ENCODE measurements at regions not wholly inside any gene's neighbourhood (a gene's known extent, or its start where the extent isn't known, plus 50 kb on each side); places are given as distances from the start of the nearest gene placed in this dataset.
"Not testable (repeated sequence)": the region's sequence is repeated elsewhere in the genome, so short reads cannot be mapped to it uniquely, and the experiment has no call there.

DNA sequence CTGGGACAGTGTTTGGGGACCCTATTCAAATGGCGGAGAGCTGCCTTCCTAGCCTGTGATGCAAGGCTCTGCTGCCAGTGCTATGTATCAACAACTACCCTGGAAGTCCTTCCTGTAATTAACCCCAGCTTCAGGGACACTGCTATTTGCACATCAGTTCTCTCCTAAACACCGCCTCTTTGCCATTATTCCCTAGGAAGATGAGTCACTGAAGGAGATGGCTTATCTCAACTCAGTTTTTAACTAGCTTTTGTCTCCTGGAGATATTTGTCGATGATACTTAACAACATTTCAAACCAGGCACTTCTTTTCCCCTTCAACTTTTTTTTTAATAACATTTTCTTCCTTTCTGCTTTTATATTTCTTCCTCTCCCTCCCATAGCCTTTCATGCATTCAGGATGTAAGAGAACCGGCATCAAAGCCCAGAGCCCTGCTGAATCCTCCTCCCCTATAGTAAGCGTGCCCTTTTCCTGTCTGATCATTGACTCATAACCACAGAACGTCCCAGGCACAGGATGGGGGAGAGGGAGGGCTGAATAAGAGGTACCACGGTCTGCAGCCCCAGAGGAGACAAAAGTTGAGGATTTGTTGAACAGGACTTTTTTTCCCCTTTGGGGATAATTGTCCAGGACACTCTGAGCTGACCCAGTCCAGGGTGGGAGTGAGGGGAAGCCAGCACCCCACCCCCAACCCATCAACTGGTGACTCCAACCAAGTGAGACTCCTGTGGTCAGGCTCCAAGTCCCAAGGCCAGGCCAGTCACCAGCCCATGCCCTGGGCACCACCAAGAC, 387.8 kb upstream of the SALL1 start:
- no peak overlapping the region for H3K9ac ChIP-seq (ENCODE audit: low read length)
- no peaks in the 10 kb centered on the region for H3K36me3 ChIP-seq (ENCODE audit: control insufficient read depth, insufficient read depth, low read length)
- no peaks in the 10 kb centered on the region for H3K9me3 ChIP-seq (ENCODE audit: control insufficient read depth, low read length)
- no peaks in the 10 kb centered on the region for H3K27me3 ChIP-seq (ENCODE audit: control insufficient read depth, insufficient read depth, low read length)
- no peaks in the 10 kb centered on the region for H3K4me1 ChIP-seq (ENCODE audit: control insufficient read depth, insufficient read depth, low read length)
- H3K4me3 ChIP-seq (ENCODE audit: low read length), result no peak overlapping the region

DNA sequence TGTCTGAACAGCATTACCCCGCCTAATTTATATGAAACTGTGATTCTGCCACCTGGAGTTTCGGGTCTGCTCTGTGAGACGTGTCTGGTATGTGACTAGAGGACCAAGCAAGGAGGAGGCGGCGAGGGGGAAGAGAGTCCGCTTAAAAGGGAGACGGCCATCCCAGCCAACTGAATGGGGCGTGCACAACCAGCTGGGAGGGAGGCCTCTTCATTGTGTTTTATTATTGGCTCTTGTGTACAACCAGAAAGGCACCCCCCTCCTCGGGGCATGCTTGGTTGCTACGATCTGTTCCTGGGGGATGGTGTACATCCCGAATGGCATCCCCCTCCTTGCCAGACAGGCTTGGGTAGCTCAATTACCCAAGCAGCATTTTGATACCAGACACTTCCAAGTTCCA, 384.5 kb upstream of the SALL1 start:
- H3K27me3 ChIP-seq (ENCODE audit: control insufficient read depth, insufficient read depth, low read length), result no peaks in the 10 kb centered on the region
- no peak overlapping the region for H3K9ac ChIP-seq (ENCODE audit: low read length)
- no peaks in the 10 kb centered on the region for H3K9me3 ChIP-seq (ENCODE audit: control insufficient read depth, low read length)
- H3K4me1 ChIP-seq (ENCODE audit: control insufficient read depth, insufficient read depth, low read length), result no peaks in the 10 kb centered on the region
- H3K36me3 ChIP-seq (ENCODE audit: control insufficient read depth, insufficient read depth, low read length), result no peaks in the 10 kb centered on the region
- H3K4me3 ChIP-seq (ENCODE audit: low read length), result no peak overlapping the region

- no peak overlapping the region for H3K9ac ChIP-seq (ENCODE audit: low read length)
- H3K4me1 ChIP-seq (ENCODE audit: control insufficient read depth, insufficient read depth, low read length), result no peaks in the 10 kb centered on the region
- H3K9me3 ChIP-seq (ENCODE audit: control insufficient read depth, low read length), result no peaks in the 10 kb centered on the region
- H3K4me3 ChIP-seq (ENCODE audit: low read length), result no peak overlapping the region
- H3K27me3 ChIP-seq (ENCODE audit: control insufficient read depth, insufficient read depth, low read length), result no peaks in the 10 kb centered on the region
- no peaks in the 10 kb centered on the region for H3K36me3 ChIP-seq (ENCODE audit: control insufficient read depth, insufficient read depth, low read length)
Observed at GRCh38 chr16:51532551-51532950, 381.5 kb upstream of the SALL1 start.

DNA sequence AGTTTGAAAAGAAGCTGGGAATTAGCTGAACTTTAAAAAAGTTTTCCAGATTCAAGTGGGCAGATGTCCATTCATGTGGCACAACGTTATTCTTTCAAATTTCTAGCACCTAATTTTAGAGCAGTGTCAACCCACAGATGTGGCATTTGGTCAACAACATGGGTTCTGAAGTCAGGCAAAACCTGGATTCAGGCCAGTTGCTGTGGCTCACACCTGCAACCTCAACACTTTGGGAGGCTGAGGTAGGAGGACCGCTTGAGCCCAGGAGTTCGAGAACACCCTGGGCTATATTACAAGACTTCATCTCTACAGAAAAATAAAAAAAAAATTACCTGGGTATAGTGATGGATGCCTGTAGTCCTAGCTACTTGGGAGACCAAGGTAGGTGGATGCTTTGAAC, 380.2 kb upstream of the SALL1 start:
- Histone ChIP-seq H3K4me1 (ENCODE audit: control insufficient read depth, insufficient read depth, low read length) (no peaks in the 10 kb centered on the region), H3K9ac (ENCODE audit: low read length) (no peak overlapping the region), H3K27me3 (ENCODE audit: control insufficient read depth, insufficient read depth, low read length) (no peaks in the 10 kb centered on the region), H3K4me3 (ENCODE audit: low read length) (no peak overlapping the region), H3K36me3 (ENCODE audit: control insufficient read depth, insufficient read depth, low read length) (no peaks in the 10 kb centered on the region), H3K9me3 (ENCODE audit: control insufficient read depth, low read length) (no peaks in the 10 kb centered on the region)

GRCh38 chr16:51527349-51527748, 376.3 kb upstream of the SALL1 start:
- Histone ChIP-seq H3K9me3 (ENCODE audit: control insufficient read depth, low read length) (no peaks in the 10 kb centered on the region), H3K4me3 (ENCODE audit: low read length) (no peak overlapping the region), H3K4me1 (ENCODE audit: control insufficient read depth, insufficient read depth, low read length) (no peaks in the 10 kb centered on the region), H3K36me3 (ENCODE audit: control insufficient read depth, insufficient read depth, low read length) (no peaks in the 10 kb centered on the region), H3K27me3 (ENCODE audit: control insufficient read depth, insufficient read depth, low read length) (no peaks in the 10 kb centered on the region), H3K9ac (ENCODE audit: low read length) (no peak overlapping the region)

- Histone ChIP-seq H3K4me1 (ENCODE audit: control insufficient read depth, insufficient read depth, low read length) (no peaks in the 10 kb centered on the region), H3K27me3 (ENCODE audit: control insufficient read depth, insufficient read depth, low read length) (no peaks in the 10 kb centered on the region), H3K4me3 (ENCODE audit: low read length) (no peak overlapping the region), H3K36me3 (ENCODE audit: control insufficient read depth, insufficient read depth, low read length) (no peaks in the 10 kb centered on the region), H3K9me3 (ENCODE audit: control insufficient read depth, low read length) (no peaks in the 10 kb centered on the region), H3K9ac (ENCODE audit: low read length) (no peak overlapping the region)
Observed at GRCh38 chr16:51526621-51527020, 375.6 kb upstream of the SALL1 start.

DNA sequence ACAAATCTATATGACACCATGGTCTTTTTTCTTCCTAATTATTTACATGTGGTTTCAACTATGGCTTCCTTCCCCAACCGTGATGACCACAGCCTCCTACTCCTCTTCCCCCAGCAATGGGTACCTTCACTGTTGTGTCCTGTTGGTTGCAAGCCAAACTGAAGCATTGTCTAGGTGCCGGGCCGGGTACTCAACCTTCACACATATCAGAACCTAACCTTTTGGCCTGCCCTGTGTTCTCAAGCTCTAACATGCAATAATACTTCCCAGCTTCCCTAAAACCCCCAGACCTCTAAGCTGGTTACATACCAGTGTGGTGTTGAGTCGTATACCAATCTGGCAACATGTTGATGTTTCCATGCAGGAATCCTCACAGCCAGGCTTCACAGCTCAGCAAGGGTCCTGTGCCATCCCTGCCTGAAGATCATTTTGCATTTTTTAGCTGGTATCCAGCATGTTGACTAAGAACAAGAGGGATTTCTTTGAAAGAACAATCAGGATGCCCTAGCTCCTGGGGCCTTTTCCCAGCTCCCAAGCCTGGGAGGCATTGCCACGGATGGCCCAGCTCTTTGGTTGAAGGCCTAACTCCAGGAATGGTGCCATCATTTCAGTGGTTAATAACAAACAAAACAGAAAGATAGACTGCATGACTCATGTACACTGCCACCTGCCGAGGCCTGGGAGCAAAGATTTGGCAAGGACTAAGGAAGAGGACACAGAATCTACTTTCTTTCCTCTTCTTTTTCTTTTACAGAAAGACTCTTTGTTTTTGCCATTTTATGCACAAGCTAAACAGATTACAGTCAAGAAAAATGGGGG, 373.7 kb upstream of the SALL1 start:
- Histone ChIP-seq H3K9ac (ENCODE audit: low read length) (no peak overlapping the region), H3K4me3 (ENCODE audit: low read length) (no peak overlapping the region), H3K27me3 (ENCODE audit: control insufficient read depth, insufficient read depth, low read length) (no peaks in the 10 kb centered on the region), H3K36me3 (ENCODE audit: control insufficient read depth, insufficient read depth, low read length) (no peaks in the 10 kb centered on the region), H3K9me3 (ENCODE audit: control insufficient read depth, low read length) (no peaks in the 10 kb centered on the region), H3K4me1 (ENCODE audit: control insufficient read depth, insufficient read depth, low read length) (no peaks in the 10 kb centered on the region)

- Histone ChIP-seq H3K4me1 (ENCODE audit: control insufficient read depth, insufficient read depth, low read length) (no peaks in the 10 kb centered on the region), H3K9me3 (ENCODE audit: control insufficient read depth, low read length) (no peaks in the 10 kb centered on the region), H3K36me3 (ENCODE audit: control insufficient read depth, insufficient read depth, low read length) (no peaks in the 10 kb centered on the region), H3K9ac (ENCODE audit: low read length) (no peak overlapping the region), H3K4me3 (ENCODE audit: low read length) (no peak overlapping the region), H3K27me3 (ENCODE audit: control insufficient read depth, insufficient read depth, low read length) (no peaks in the 10 kb centered on the region)
Observed at GRCh38 chr16:51524070-51524469, 373.0 kb upstream of the SALL1 start.

- no peaks in the 10 kb centered on the region for H3K36me3 ChIP-seq (ENCODE audit: control insufficient read depth, insufficient read depth, low read length)
- H3K9ac ChIP-seq (ENCODE audit: low read length), result no peak overlapping the region
- H3K4me1 ChIP-seq (ENCODE audit: control insufficient read depth, insufficient read depth, low read length), result no peaks in the 10 kb centered on the region
- no peak overlapping the region for H3K4me3 ChIP-seq (ENCODE audit: low read length)
- H3K9me3 ChIP-seq (ENCODE audit: control insufficient read depth, low read length), result no peaks in the 10 kb centered on the region
- H3K27me3 ChIP-seq (ENCODE audit: control insufficient read depth, insufficient read depth, low read length), result no peaks in the 10 kb centered on the region
Observed at GRCh38 chr16:51523400-51523799, 372.3 kb upstream of the SALL1 start.

DNA sequence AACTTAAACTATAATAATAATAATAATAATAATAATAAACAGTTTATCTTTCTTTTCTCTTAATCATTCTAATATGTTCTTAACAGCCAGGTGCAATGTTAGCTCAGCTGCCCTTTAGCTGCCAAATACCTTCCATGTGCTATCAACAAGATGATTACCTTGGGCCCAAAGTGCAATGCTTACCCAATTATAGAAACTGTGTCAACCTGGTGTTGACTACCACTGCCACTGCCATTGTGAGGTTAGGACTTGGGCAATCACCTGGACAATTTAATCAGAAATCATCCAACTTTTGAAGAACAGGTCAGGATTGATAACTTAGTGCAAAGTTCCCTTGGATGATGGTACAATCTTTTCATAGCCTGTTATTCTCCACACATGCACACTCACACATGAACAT, 371.8 kb upstream of the SALL1 start:
- Histone ChIP-seq H3K36me3 (ENCODE audit: control insufficient read depth, insufficient read depth, low read length) (no peaks in the 10 kb centered on the region), H3K4me1 (ENCODE audit: control insufficient read depth, insufficient read depth, low read length) (no peaks in the 10 kb centered on the region)

DNA sequence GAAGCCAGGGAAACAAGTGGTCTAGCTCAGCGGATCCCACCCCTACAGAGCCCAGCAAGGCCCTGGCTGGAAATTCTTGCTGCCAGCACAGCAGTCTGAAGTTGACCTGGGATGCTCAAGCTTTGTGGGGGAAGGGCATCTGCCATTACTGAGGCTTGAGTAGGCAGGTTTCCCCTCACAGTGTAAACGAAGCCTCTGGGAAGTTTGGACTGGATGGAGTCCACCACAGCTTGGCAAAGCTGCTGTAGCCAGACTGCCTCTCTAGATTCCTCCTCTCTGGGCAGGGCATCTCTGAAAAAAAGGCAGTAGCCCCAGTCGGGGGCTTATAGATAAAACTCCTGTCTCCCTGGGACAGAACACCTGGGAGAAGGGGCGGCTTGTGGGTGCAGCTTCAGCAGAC, 365.9 kb upstream of the SALL1 start:
- H3K9me3 ChIP-seq (ENCODE audit: control insufficient read depth, low read length); H3K27me3 ChIP-seq (ENCODE audit: control insufficient read depth, insufficient read depth, low read length); H3K4me3 ChIP-seq (ENCODE audit: low read length); H3K36me3 ChIP-seq (ENCODE audit: control insufficient read depth, insufficient read depth, low read length); H3K9ac ChIP-seq (ENCODE audit: low read length); H3K4me1 ChIP-seq (ENCODE audit: control insufficient read depth, insufficient read depth, low read length): not testable (repeated sequence)

More for the DNA sequence above, 371.8 kb upstream of the SALL1 start:
- H3K27me3 ChIP-seq (ENCODE audit: control insufficient read depth, insufficient read depth, low read length), result no peaks in the 10 kb centered on the region
- no peaks in the 10 kb centered on the region for H3K9me3 ChIP-seq (ENCODE audit: control insufficient read depth, low read length)
- H3K4me3 ChIP-seq (ENCODE audit: low read length), result no peak overlapping the region
- H3K9ac ChIP-seq (ENCODE audit: low read length), result no peak overlapping the region

- no peaks in the 10 kb centered on the region for H3K4me1 ChIP-seq (ENCODE audit: control insufficient read depth, insufficient read depth, low read length)
- no peaks in the 10 kb centered on the region for H3K36me3 ChIP-seq (ENCODE audit: control insufficient read depth, insufficient read depth, low read length)
- H3K4me3 ChIP-seq (ENCODE audit: low read length), result no peak overlapping the region
- H3K27me3 ChIP-seq (ENCODE audit: control insufficient read depth, insufficient read depth, low read length), result no peaks in the 10 kb centered on the region
- no peaks in the 10 kb centered on the region for H3K9me3 ChIP-seq (ENCODE audit: control insufficient read depth, low read length)
- no peak overlapping the region for H3K9ac ChIP-seq (ENCODE audit: low read length)
Observed at GRCh38 chr16:51510416-51510815, 359.3 kb upstream of the SALL1 start.

Measured in mucosa of stomach (tissue), 1 donor.